ENCODE measurements at regions not wholly inside any gene's neighbourhood (a gene's known extent, or its start where the extent isn't known, plus 50 kb on each side); places are given as distances from the start of the nearest gene placed in this dataset.

GRCh38 chr10:10294881-10295529, 722.7 kb upstream of the CELF2 start:
- TF ChIP-seq, protein P1, sequence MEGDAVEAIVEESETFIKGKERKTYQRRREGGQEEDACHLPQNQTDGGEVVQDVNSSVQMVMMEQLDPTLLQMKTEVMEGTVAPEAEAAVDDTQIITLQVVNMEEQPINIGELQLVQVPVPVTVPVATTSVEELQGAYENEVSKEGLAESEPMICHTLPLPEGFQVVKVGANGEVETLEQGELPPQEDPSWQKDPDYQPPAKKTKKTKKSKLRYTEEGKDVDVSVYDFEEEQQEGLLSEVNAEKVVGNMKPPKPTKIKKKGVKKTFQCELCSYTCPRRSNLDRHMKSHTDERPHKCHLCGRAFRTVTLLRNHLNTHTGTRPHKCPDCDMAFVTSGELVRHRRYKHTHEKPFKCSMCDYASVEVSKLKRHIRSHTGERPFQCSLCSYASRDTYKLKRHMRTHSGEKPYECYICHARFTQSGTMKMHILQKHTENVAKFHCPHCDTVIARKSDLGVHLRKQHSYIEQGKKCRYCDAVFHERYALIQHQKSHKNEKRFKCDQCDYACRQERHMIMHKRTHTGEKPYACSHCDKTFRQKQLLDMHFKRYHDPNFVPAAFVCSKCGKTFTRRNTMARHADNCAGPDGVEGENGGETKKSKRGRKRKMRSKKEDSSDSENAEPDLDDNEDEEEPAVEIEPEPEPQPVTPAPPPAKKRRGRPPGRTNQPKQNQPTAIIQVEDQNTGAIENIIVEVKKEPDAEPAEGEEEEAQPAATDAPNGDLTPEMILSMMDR (IDR thresholded peaks at IDR 0.05 in 2 of 3, conservative IDR thresholded peaks at IDR 0.05 in 1 of 3; ENCODE audit: borderline replicate concordance in 1 of 3, insufficient read depth in 1 of 3, low read depth in 2 of 3, low read length in 2 of 3), result no peak
- TF ChIP-seq POLR2AphosphoS5 (IDR thresholded peaks at IDR 0.05; ENCODE audit: low read depth, low read length) (no peak), EZH2phosphoT487 (IDR thresholded peaks at IDR 0.05; ENCODE audit: borderline replicate concordance) (no peak), POLR2A (IDR thresholded peaks at IDR 0.05; ENCODE audit: borderline replicate concordance, extremely low read depth, insufficient read depth, insufficient read length) (no peak), ELF1 (IDR thresholded peaks at IDR 0.05; ENCODE audit: borderline replicate concordance, low read depth) (no peak), EZH2 (IDR thresholded peaks at IDR 0.05) (no peak), ZNF274 (IDR thresholded peaks at IDR 0.05; ENCODE audit: low read depth, low read length) (no peak), SIN3A (IDR thresholded peaks at IDR 0.05; ENCODE audit: low read depth) (no peak), CEBPB (IDR thresholded peaks at IDR 0.05; ENCODE audit: low read depth) (no peak)
- TF ChIP-seq, protein P2, sequence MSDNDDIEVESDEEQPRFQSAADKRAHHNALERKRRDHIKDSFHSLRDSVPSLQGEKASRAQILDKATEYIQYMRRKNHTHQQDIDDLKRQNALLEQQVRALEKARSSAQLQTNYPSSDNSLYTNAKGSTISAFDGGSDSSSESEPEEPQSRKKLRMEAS (IDR thresholded peaks at IDR 0.05), result no peak

Data from HCT116 (cell line).